HG02642 (cell line): ENCODE measurements at regions not wholly inside any gene's neighbourhood (a gene's known extent, or its start where the extent isn't known, plus 50 kb on each side); places are given as distances from the start of the nearest gene placed in this dataset.
"Not testable (repeated sequence)": the region's sequence is repeated elsewhere in the genome, so short reads cannot be mapped to it uniquely, and the experiment has no call there.

Experiments used
- ATAC-seq: cut with Tn5 transposase; IDR thresholded peaks from one replicate; pipeline ENCODE4 v1.9.1; 2021; ENCODE audit warnings: mild to moderate bottlenecking; ENCODE audit not compliant: unreplicated experiment, poor library complexity

DNA sequence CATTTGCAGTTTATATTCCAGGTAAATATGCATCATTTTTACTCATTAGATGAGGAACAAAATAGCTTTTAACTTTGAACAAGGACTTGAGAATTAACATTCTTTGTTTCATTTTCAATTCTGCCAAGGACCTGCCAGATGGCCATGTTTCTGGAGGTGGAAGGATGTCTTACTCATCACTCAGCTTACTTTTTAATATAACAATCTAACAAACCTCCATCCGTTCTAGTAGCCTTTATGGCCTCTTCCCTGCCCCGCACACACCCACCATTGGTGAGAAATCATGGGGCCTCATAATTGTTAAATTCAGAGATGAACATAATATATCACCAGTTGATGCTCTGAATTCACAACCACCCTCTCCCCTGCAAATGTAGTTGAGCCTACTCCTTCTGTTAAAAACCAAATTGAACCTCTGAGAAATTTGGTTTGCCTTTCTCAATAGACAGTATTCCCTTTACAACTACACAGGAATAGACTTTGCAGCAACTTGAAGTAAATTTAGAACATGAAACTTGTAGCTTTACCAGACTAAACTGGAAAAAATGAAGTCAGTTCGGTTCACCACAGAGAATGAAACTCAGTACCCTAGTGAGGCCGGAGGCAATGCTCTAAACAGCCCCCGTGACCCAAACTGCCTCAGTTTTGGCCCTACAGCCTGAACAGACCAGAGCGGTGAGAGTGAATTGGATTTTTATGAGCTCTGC lies 50.1 kb upstream of the ACSL4 start:
- peak; percentile 92 for ATAC-seq

DNA sequence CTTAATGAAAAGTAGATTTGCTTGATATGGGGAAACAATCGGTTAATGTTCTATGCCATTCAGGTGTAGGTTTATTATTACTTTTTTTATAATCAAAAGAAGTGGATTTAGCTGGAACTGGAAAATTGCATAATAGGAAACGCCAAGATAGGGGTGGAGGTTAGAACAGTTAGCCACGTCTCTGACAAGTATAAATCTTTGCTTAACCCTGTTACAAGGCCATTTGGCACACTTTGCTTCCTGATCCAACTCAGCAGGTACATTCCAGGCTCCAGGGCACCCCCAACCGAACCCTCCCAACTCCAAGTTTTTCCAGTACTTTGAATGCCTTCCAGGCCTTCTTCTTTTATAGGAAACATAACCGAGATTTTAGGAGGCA lies 50.6 kb upstream of the ACSL4 start:
- ATAC-seq, result no peak

DNA sequence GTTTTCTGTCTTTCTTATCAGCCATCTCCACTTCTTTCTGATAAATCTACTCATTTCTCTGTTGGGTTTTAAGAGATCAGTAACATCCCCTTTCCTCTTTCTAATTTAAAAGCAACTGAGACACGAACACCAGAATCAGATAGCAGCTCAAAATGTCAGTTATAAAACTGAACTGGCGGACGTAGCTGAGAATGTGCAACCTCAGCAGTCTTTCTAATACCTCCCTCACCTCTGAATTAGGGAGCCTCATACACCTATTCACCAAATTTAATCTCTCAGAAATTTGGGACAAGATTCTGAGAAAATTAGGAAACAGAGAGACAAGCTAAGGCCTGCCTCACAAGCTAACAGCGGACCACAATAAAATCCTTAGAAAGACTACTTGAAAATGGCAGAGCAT lies 52.0 kb upstream of the ACSL4 start:
- ATAC-seq, result no peak

DNA sequence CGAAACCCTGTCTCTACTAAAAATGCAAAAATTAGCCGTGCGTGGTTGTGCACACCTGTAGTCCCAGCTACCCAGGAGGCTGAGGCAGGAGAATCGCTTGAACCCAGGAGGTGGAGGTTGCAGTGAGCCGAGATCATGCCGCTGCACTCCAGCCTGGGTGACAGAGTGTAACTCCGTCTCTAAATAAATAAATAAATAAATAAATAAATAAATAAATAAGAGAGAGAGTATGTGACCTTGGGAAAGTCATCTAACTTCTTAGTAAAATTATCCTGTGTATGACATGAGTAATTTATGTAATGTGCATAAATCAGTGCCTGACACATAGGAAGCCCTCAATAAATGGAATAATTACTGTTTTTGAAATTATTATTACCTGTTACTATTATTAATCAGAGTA lies 57.5 kb upstream of the ACSL4 start:
- ATAC-seq, result not testable (repeated sequence)

DNA sequence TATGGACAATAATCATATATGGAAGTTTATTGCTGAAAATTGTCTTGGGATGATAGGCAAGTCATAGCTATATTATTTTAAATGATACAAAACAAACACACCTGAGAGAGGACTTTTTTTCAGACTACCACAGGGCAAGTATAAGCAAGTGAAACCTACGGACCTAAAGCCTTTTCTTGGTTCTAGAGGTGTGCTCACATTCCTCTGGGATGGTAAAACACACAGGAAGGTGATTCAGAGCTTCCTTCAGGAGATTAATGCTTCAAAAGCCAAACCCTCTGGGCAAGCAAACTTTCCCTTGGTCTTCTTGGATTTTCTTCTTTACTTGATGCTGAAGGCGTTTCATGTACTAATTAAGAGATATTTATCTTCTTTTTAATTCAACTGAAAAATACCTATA lies 60.1 kb upstream of the ACSL4 start:
- ATAC-seq, result no peak

DNA sequence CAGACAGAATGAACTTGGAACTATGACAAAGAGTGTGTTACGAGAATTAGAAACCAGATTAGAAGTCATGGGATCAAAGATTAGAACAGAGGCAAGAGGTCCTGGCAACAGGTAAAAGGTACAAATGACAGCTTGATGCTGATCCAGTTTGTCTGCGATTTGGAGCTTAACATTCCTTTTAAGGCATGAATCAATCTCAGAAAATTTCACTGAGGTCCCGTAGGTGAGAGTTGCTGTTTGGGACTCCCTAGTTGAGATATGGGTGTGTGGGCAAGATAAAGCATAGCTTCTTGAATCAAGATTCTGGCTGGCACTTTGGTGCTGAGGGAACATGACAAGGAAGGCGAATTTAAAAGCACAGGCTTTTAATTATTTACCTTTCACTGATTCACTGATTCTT lies 62.6 kb upstream of the ACSL4 start:
- no peak for ATAC-seq

DNA sequence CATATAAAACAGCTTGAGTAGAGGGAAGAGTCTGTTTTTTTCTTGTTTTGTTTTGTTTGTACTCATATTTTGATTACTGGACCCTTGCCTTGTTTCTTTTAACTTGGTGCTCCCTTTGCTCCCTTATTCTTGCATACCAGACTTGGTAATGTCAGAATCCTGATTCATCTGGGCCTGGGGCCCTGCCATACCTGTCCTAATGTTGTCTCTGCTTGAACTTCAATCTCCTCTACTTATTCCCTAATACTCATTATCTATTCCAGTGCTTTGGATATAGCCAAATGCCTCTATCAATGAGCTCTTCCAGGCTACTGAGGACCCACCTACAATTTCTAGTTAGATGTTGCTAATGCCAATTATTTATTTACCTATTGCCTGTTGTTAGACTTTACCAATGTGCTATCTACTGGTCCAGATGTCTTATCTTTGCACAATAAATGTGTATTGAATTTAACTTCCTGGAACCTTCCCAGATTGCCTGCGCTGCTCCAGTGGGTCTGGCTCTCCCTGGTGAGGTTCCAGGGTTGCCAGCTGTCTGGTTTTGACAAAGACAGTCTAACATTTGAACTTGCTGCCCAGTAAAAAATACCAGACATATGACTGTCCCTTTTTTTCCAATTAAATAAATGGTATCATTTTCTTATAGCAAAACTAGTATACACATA lies 64.4 kb upstream of the ACSL4 start:
- no peak for ATAC-seq

DNA sequence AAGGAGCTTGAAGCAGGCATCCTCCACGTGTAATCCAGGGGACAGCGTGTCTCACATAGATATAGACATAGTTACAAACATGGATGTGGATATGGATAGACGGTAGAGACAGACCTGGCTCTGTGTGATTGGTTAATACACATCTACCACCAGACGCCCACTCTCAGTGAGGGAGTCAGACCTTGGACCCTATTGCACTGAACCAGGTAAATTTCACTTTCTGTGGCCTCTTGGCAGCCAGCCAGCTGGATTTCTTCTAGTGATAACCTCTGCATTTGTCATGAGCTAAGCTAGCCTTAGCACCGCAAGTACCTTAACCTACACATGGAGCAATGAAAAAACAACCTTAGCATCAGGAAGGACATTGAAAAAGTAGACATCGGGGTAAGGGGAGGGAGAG lies 79.2 kb upstream of the ACSL4 start:
- no peak for ATAC-seq

DNA sequence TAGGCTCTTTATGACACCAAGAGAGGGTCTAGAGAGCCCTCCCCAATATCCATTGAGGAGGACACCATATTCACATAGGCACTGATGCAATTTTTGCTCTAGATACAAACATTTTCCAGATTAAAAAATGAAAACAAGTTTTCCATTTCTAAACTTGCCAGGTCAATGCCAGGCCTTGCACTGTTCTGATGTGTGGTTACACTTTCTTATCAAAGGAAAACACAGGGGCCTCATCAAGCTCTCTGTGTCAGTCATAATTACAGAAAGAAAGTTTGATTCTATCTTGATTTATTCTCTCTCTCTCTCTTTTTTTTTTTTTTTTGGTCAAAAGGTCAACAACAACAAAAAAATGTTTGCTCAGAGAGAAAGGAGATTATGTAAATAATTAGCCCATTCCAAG lies 80.2 kb upstream of the ACSL4 start:
- no peak for ATAC-seq

DNA sequence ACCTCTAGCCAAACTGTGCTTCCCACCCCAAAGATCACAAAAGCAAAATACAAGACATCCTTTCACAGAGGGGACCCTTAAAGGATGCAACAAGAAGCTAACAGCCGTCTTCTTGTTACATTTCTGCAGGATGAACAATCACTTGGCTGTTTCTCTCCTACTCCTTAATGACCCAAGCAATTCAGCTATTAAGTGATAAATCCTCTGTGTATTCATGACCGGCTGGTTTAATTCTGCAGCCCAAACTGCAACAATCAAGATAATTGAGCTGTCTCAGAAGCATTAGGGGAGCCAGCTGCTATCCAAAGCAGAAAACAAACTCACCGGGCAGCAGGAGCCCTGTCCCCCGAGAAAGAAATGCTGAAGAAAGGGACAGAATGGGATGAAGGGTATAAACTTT lies 85.9 kb upstream of the ACSL4 start:
- no peak for ATAC-seq

DNA sequence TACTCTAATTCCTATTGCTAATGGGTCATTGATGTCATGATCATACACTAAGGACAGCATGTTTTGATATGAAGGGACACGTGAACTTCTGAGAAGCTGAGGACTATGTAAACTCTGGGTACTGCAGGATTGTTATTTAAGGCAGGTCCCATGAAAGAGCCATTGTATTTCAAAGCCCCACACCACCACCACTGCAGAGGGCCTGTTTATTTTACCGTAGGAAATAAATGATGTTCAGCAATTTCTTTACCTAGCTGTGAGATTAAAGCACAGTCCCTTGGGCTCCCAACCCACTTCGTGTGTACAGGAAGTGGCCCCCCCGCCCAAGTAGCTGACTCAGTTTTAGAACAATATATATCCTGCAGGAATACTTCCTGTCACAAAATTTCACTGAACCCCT lies 89.8 kb upstream of the ACSL4 start:
- no peak for ATAC-seq

DNA sequence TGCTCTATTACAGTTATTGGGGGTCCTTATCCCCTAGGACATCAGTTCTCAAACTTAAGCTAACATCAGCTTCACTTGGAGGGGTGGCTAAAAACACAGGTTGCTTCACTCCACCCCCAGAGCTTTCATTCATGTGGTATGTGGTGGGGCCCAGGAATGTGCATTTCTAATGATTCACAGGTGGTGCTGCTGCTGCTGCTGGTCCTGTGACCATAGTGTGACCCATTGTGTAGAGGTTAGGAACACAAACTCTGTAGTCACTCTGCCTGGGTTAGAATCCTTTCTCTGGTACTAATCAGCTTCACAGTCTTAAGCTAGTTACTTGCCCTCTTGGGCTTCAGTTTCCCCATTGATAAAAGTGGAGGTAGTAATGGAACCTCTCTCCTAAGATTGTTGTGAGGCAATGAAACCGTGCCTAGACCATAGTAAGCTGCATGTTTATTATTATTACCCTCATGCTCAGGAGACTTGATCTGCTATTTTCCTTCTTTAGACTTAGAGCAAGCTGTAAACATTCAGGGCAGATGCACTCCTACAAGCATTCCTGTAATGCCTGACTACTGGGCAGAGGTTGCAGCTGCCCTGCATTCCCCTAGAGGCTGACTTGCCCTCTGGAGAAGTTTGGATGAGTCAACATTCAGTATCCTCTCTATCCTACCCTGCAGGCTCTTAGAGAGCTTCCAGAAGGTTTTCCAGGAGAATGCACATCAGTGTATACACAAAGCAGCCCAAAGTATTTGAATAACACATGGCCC lies 94.1 kb upstream of the ACSL4 start:
- ATAC-seq, result no peak

DNA sequence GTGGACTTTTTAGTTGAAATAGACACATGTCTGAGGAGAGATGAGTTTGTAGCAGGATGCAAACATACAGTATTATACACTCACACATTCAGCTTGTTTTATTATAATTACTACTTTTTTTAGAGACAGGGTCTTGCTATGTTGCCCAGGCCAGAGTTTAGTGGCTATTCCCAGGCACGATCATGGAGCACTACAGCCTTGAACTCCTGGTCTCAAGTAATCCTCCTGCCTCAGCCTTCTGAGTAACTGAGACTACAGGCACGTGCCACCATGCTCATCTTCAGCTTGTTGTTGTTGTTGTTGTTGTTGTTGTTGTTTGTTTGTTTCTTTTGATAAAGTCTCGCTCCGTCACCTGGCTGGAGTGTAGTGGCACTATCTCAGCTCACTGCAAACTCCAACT lies 94.7 kb upstream of the ACSL4 start:
- ATAC-seq, result no peak

DNA sequence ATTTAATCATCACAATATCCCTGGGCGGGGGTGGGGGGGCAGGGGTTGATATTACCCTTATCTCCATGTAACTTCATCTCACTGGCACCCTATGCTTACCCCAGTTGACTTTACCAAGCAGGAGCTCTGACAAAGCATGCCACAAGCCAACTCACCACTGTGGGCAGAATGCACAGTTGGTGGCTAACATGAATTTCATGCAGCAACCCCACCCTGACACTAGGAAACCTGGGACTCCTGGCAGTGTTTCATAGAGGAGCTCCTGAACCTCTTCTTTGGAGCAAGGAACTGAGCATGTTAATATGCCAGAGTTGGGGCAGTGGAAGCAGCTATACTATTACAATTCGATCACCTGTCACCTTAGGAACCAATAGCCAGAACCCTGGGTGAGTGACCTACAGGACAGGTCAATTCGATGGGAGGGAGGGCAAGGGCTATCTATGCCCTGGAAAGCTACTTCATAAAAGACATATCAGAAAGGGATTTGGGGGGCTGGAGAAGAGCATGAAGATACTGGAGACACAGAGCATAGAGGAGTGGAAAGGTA lies 97.2 kb upstream of the ACSL4 start:
- peak; percentile 23 for ATAC-seq

DNA sequence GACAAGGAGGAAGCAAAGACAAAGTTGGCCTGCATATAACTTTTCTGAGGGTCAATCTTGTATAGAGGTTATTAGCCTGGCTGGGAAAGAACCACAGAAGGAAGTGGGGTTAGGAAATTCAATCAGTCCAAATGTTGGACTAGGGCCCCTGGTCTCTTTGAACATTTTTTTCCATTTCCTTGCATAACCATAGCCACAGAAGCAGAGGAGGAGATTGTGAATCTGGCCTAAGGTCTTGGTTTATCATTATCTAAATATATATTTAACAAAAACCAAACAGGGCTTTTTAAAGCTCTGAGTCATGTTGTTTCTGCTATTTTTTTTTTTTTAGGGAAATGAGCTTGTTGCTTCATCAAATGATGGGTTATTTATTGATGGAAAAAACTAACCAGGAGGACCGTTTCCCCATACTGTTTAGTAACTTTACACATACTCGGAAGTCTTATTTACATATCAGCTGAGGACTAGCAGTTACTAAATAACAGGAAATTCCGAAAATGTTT lies 97.7 kb upstream of the ACSL4 start:
- peak; percentile 70 for ATAC-seq

DNA sequence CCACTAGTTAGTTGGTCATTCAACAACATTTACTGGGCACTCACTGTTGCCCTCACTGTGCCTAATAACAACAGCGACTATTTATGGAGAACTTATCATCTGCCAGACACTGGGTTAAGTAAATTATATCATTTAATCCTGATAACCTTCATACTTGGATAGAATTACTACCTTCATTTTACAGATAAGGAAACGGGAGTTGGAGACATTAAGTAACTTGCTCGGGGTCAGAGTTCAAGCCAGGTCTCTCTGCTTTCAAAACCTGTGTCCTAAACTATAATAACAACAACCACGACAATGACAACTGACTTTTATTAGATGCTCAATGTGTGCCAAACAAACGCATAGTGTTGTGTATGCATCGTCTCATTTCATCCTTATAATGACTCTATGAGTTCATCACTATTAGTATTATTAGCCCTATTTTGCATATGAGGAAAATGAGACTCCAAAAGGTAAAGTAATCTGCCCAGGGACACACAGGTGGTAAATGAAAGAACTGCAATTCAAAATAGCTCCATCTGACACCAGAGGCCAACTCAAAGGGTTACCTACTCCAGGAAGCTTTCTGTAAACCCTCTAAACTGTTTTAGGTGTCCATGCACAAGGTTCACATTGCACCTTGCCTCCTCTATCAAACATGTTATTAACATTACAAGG lies 98.4 kb upstream of the ACSL4 start:
- ATAC-seq, result peak; percentile 46

DNA sequence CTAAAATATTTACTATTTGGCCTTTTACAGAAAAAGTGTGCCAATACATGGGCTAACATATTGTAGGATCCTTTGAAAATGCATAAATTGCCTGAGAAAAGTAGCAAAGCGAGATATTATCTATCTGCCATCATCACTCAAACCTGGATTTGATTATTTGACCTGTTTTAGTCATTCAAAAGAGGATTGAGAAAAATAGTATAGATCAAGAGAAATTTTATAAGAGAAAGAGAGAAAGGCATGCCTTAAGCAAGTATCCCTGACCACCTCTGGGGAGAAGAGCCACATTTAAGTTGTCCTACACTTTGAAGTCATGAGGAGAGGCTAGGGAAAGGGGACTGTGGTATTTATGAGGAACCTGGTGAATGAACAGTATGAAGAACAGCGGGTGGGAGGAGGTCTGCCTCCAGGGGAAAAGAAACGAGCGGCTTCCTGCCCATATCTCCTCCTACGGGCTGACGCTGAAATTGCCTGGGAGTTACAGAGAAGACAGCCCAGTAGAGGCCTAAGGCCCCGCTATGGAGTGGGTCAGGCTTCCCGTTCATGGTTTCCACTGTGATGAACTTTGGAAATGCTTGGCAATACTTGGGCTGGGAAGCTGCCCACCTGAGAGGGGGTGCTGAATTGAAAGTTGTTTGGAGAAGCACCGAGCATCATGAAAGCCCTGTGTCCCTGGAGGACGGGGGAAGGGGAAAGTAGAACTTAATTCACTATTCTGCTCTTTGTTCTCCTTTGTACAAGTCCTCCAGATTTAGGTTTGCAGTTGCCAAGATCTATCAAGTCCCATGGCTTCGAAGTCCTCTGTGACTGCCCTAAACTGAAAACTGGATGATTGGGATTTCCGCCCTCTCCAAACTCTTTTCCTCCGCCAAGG lies 106.9 kb upstream of the ACSL4 start:
- peak; percentile 55 for ATAC-seq

DNA sequence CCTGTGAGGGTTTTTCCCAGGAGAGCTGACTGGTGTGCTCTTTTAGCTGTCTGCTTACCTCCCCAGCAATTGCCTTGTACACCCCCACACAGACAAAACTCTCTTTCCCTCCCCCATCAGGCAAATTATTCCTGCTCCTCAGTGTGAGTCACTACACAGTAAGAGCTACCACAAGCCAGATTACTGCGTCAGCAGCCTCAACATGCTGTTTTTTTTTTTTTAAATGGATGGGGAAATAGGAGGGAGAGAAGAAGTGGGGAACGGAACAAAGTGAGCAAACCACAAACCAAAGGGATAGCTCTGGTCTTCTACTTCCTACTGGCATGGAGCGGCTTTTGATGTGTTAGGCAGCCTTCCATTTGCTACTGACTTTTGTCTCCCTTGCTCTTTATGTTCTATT lies 107.5 kb upstream of the ACSL4 start:
- no peak for ATAC-seq

DNA sequence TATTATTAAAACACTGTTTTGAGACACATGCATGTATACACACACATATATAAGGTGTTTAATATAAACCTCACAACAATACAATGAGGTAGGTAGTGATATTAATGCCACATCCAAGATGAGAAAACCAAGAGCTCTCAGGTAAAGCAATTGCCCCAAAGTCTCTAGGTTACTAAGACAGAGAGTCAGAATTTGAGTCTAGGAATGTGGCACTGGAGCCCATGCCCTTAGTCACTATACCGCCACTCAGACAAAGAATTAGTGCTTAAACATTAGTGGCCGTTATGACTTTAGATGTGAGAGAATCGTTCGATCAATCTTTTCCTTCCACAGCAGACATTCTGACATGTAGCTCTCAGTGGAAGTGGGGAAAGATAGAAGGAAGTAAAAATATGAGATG lies 108.2 kb upstream of the ACSL4 start:
- no peak for ATAC-seq
